ENCODE measurements at regions not wholly inside any gene's neighbourhood (a gene's known extent, or its start where the extent isn't known, plus 50 kb on each side); places are given as distances from the start of the nearest gene placed in this dataset.

GRCh38 chr3:76760336-76760735 is 279.6 kb upstream of the ROBO2 start:
- TF ChIP-seq CTCF (IDR thresholded peaks at IDR 0.05; ENCODE audit: insufficient read depth, low read length) = no peak
- TF ChIP-seq REST (IDR thresholded peaks at IDR 0.05; ENCODE audit: insufficient replicate concordance, low read depth) = no peak

Measured in HL-60 (cell line).